IMR-90 (cell line): ENCODE measurements at regions not wholly inside any gene's neighbourhood (a gene's known extent, or its start where the extent isn't known, plus 50 kb on each side); places are given as distances from the start of the nearest gene placed in this dataset.

Experiments
- ATAC-seq: fragments of 200-7000 bp; cut with Tn5 transposase; 2 replicates; pipeline ENCODE4 v1.9.1; 2020; ENCODE audit warnings: low read depth, mild to moderate bottlenecking, moderate library complexity
- BruUV-seq: library from RNA; stranded (reverse); fragments of 400-500 nt; replicated peaks from 2 replicates; lab custom pipeline; 2021; lab: Mats Ljungman, UMichigan
- CTCF ChIA-PET: fragments of 300-600 bp; formaldehyde crosslinking; extraction: SDS; loops from one replicate; lab custom pipeline; 2021; ENCODE audit warnings: antibody characterized with exemption; lab: Yijun Ruan, JAX
- POLR2A ChIA-PET: fragments of 300-600 bp; sonication (Branson Sonifier 250); formaldehyde crosslinking; loops from one replicate; lab custom pipeline; 2022; ENCODE audit warnings: antibody characterized with exemption; ENCODE audit not compliant: unreplicated experiment; lab: Charles Lee
- DNase-seq: peaks from one replicate; pipeline ENCODE4 v3.0.0; 2013
- H2AFZ ChIP-seq: replicated peaks from 2 replicates; pipeline ENCODE3; 2013; ENCODE audit warnings: low read length, mild to moderate bottlenecking; ENCODE audit not compliant: poor library complexity
- H2AK5ac ChIP-seq: 2 replicates; pipeline ENCODE4 v1.6.1; 2013; ENCODE audit warnings: low read depth, low read length, inconsistent platforms
- H2AK9ac ChIP-seq: replicated peaks from 2 replicates; pipeline ENCODE3; 2013; ENCODE audit warnings: mild to moderate bottlenecking, low read depth, low read length, moderate library complexity; ENCODE audit not compliant: poor library complexity
- H2BK120ac ChIP-seq: 2 replicates; pipeline ENCODE4 v1.6.1; 2013; ENCODE audit warnings: low read depth, low read length, inconsistent platforms
- H2BK15ac ChIP-seq: 3 replicates; pipeline ENCODE4 v1.6.1; 2013; ENCODE audit warnings: low read depth, low read length, inconsistent platforms
- H2BK20ac ChIP-seq: 2 replicates; pipeline ENCODE4 v1.6.1; 2013; ENCODE audit warnings: low read depth, mild to moderate bottlenecking, inconsistent platforms, low read length, moderate library complexity
- H2BK5ac ChIP-seq: 2 replicates; pipeline ENCODE4 v1.6.1; 2013; ENCODE audit warnings: mild to moderate bottlenecking, low read depth, low read length, inconsistent platforms; ENCODE audit not compliant: poor library complexity, severe bottlenecking
- H3K14ac ChIP-seq: replicated peaks from 2 replicates; pipeline ENCODE4 v1.6.1; 2013; ENCODE audit warnings: low read depth, low read length, inconsistent platforms
- H3K18ac ChIP-seq: 2 replicates; pipeline ENCODE4 v1.6.1; 2013; ENCODE audit warnings: low read depth, low read length, control low read depth
- H3K23ac ChIP-seq: 2 replicates; pipeline ENCODE4 v1.6.1; 2013; ENCODE audit warnings: low read depth, low read length, inconsistent platforms
- H3K27ac ChIP-seq: 2 replicates; pipeline ENCODE4 v1.5.1; 2013; ENCODE audit warnings: mild to moderate bottlenecking, control low read depth, low read length; ENCODE audit not compliant: insufficient read depth
- H3K27me3 ChIP-seq: 2 replicates; pipeline ENCODE4 v1.6.1; 2013; ENCODE audit warnings: low read length; ENCODE audit not compliant: control insufficient read depth, insufficient read depth
- H3K36me3 ChIP-seq: 2 replicates; pipeline ENCODE4 v1.6.1; 2013; ENCODE audit warnings: low read length, mixed read lengths; ENCODE audit not compliant: control insufficient read depth, insufficient read depth
- H3K4ac ChIP-seq: 2 replicates; pipeline ENCODE4 v1.6.1; 2013; ENCODE audit warnings: low read depth, low read length, inconsistent platforms
- H3K4me1 ChIP-seq: 2 replicates; pipeline ENCODE4 v1.6.1; 2013; ENCODE audit warnings: low read length, mixed read lengths; ENCODE audit not compliant: control insufficient read depth, insufficient read depth
- H3K4me2 ChIP-seq: 2 replicates; pipeline ENCODE4 v1.6.1; 2013; ENCODE audit warnings: low read depth, mild to moderate bottlenecking, control low read depth, low read length, moderate library complexity
- H3K4me3 ChIP-seq: 2 replicates; pipeline ENCODE4 v1.5.1; 2013; ENCODE audit warnings: low read depth, mild to moderate bottlenecking, control low read depth, low read length, moderate library complexity; ENCODE audit not compliant: insufficient read depth
- H3K56ac ChIP-seq: 2 replicates; pipeline ENCODE4 v1.6.1; 2013; ENCODE audit warnings: low read length, inconsistent platforms; ENCODE audit not compliant: insufficient read depth; ENCODE audit errors: extremely low read depth
- H3K79me1 ChIP-seq, 2 experiments: 2 replicates each; pipeline ENCODE4 v1.6.1; 2013; ENCODE audit warnings: low read length in 2 of 2, inconsistent platforms in 1 of 2, low read depth in 1 of 2
- H3K9ac ChIP-seq: 2 replicates; pipeline ENCODE4 v1.6.1; 2013; ENCODE audit warnings: low read depth, low read length, control low read depth
- H3K9me1 ChIP-seq: 2 replicates; pipeline ENCODE4 v1.6.1; 2013; ENCODE audit warnings: low read length, inconsistent platforms; ENCODE audit not compliant: insufficient read depth
- H3K9me3 ChIP-seq: 2 replicates; pipeline ENCODE4 v1.6.1; 2013; ENCODE audit warnings: low read length; ENCODE audit not compliant: control insufficient read depth, insufficient read depth
- H4K20me1 ChIP-seq: 2 replicates; pipeline ENCODE4 v1.6.1; 2013; ENCODE audit warnings: low read length, inconsistent platforms; ENCODE audit not compliant: insufficient read depth
- H4K5ac ChIP-seq: 2 replicates; pipeline ENCODE4 v1.6.1; 2013; ENCODE audit warnings: mild to moderate bottlenecking, low read depth, low read length, control low read depth
- H4K8ac ChIP-seq, 2 experiments: 2 replicates each; pipeline ENCODE4 v1.6.1; 2013; ENCODE audit warnings: low read depth in 2 of 2, low read length in 2 of 2, control low read depth in 1 of 2, inconsistent platforms in 1 of 2
- H4K91ac ChIP-seq: 2 replicates; pipeline ENCODE4 v1.6.1; 2013; ENCODE audit warnings: low read depth, low read length, inconsistent platforms; ENCODE audit not compliant: insufficient read depth
- CTCF ChIP-seq: conservative IDR thresholded peaks from 2 replicates; pipeline ENCODE4 v1.5.1; 2012; ENCODE audit warnings: mild to moderate bottlenecking, low read depth, low read length, improper control_type of control experiment
- FOS ChIP-seq: fragments of 150-350 bp; IDR thresholded peaks from 2 replicates; pipeline ENCODE4 v1.6.1; 2016; ENCODE audit warnings: low read depth, low read length
- MAZ ChIP-seq: IDR thresholded peaks from 2 replicates; pipeline ENCODE4 v1.6.1; 2012; ENCODE audit warnings: low read depth, mild to moderate bottlenecking, low read length, improper control_type of control experiment, moderate library complexity, borderline replicate concordance
- MXI1 ChIP-seq: IDR thresholded peaks from 2 replicates; pipeline ENCODE4 v1.6.1; 2012; ENCODE audit warnings: low read depth, mild to moderate bottlenecking, low read length, moderate library complexity, borderline replicate concordance
- POLR2A ChIP-seq: IDR thresholded peaks from 2 replicates; pipeline ENCODE4 v1.6.1; 2012; ENCODE audit warnings: mild to moderate bottlenecking, low read depth, low read length
- RAD21 ChIP-seq: IDR thresholded peaks from 2 replicates; pipeline ENCODE4 v1.6.1; 2012; ENCODE audit warnings: low read length, improper control_type of control experiment
- RCOR1 ChIP-seq: IDR thresholded peaks from 2 replicates; pipeline ENCODE4 v1.6.1; 2012; ENCODE audit warnings: mild to moderate bottlenecking, low read length, improper control_type of control experiment; ENCODE audit not compliant: insufficient replicate concordance
- SMC3 ChIP-seq: fragments of 150-350 bp; IDR thresholded peaks from 2 replicates; pipeline ENCODE4 v1.6.1; 2016; ENCODE audit warnings: low read depth, mild to moderate bottlenecking, antibody characterized with exemption, low read length, moderate library complexity
- USF2 ChIP-seq: fragments of 150-350 bp; IDR thresholded peaks from 2 replicates; pipeline ENCODE4 v1.6.1; 2017; ENCODE audit warnings: mild to moderate bottlenecking, antibody characterized with exemption, low read length, low read depth
- WGBS, 2 experiments: methylation state at CpG; one replicate each; pipeline versions ENCODE4 v1.1.5 to v1.1.7; 2013; ENCODE audit warnings: missing lambda C conversion rate in 2 of 2; ENCODE audit not compliant: insufficient read length in 1 of 2; ENCODE audit errors: extremely low coverage in 2 of 2; 5-methylcytosine and 5-hydroxymethylcytosine counted together
- dilution Hi-C: fragments of 300-500 bp; cut with HindIII; formaldehyde crosslinking; loops from one replicate; pipeline ENCODE4 v1.14.3; 2018; ENCODE audit warnings: low sequenced_read_pairs; ENCODE audit not compliant: unreplicated experiment
- in situ Hi-C: fragments of 300-500 bp; cut with MboI; formaldehyde crosslinking; loops from 3 replicates; pipeline ENCODE4 v1.14.3; 2019; ENCODE audit warnings: low sequenced_read_pairs, inconsistent platforms, mixed read lengths
- intact Hi-C: fragments of 100-400 bp; cut with micrococcal nuclease; formaldehyde crosslinking; loops from 2 replicates; pipeline ENCODE4 v1.10.0; 2022

GRCh38 chr20:40739841-40740240 is 50.8 kb upstream of the MAFB start:
- no peak overlapping the region for H2BK5ac ChIP-seq
- BruUV-seq = no TSS peak
- H3K79me1 ChIP-seq = no peaks in the 10 kb centered on the region
- ATAC-seq (no peak), DNase-seq (no peak)
- no peaks in the 10 kb centered on the region for H3K36me3 ChIP-seq
- no peak overlapping the region for H3K4me2 ChIP-seq
- CTCF ChIA-PET = interaction anchor here (1.7 to 3.6 kb wide), 2 partner anchors 206 to 224 kb away, joined by 5 to 17 read pairs; no protein-coding TSS in a partner anchor
- no peak overlapping the region for H2AK9ac ChIP-seq
- no peak overlapping the region for H2BK20ac ChIP-seq
- no peak overlapping the region for H2AFZ ChIP-seq
- H3K27ac ChIP-seq = no peak overlapping the region
- H3K14ac ChIP-seq = no peak overlapping the region
- no peak overlapping the region for H2BK15ac ChIP-seq
- H2BK120ac ChIP-seq = no peak overlapping the region
- H3K4ac ChIP-seq = no peak overlapping the region
- H3K18ac ChIP-seq = no peak overlapping the region
- intact Hi-C loops (no loop called here), in situ Hi-C loops (loop anchor here (10.0 kb wide), 1 partner anchor 205 kb away; no protein-coding TSS in a partner anchor), dilution Hi-C loops (no loop called here)
- H4K91ac ChIP-seq = no peak overlapping the region
- H3K23ac ChIP-seq = no peak overlapping the region
- H3K9me1 ChIP-seq = no peaks in the 10 kb centered on the region
- TF ChIP-seq RCOR1 = no peak
- no peak for TF ChIP-seq FOS
- TF ChIP-seq MXI1 = no peak
- no peak for TF ChIP-seq SMC3
- no peak for TF ChIP-seq RAD21
- no peak for TF ChIP-seq POLR2A
- TF ChIP-seq MAZ = no peak
- TF ChIP-seq CTCF = no peak
- no peak for TF ChIP-seq USF2
- no peak overlapping the region for H3K56ac ChIP-seq
- H4K8ac ChIP-seq = no peak overlapping the region
- POLR2A ChIA-PET = no interaction called here
- H3K9ac ChIP-seq = no peak overlapping the region
- no peaks in the 10 kb centered on the region for H4K20me1 ChIP-seq
- H3K4me3 ChIP-seq = no peak overlapping the region
- H3K27me3 ChIP-seq = peaks cover 13% of the 10 kb centered on the region
- H2AK5ac ChIP-seq = no peak overlapping the region
- H3K9me3 ChIP-seq = no peaks in the 10 kb centered on the region
- no peak overlapping the region for H4K5ac ChIP-seq
- no peaks in the 10 kb centered on the region for H3K4me1 ChIP-seq
- WGBS, 2 experiments = no CpG with 5 or more reads among the region's 1 CpG
